Activated T-cell treated with anti-CD3 and anti-CD28 coated beads, Interleukin-2, amount 50 U/mL, for 24 hours (primary cell): ENCODE measurements at regions not wholly inside any gene's neighbourhood (a gene's known extent, or its start where the extent isn't known, plus 50 kb on each side); places are given as distances from the start of the nearest gene placed in this dataset.
"Not testable (repeated sequence)": the region's sequence is repeated elsewhere in the genome, so short reads cannot be mapped to it uniquely, and the experiment has no call there.

Source experiments
- DNase-seq: peaks from one replicate; pipeline ENCODE4 v3.0.0-alpha.2; 2020
- H3K27ac Mint-ChIP-seq: 2 replicates; pipeline ENCODE4 v1.8.0; 2020; ENCODE audit warnings: mild to moderate bottlenecking, mixed read lengths
- H3K27me3 Mint-ChIP-seq: 2 replicates; pipeline ENCODE4 v1.8.0; 2020; ENCODE audit warnings: mixed read lengths
- H3K36me3 Mint-ChIP-seq: 2 replicates; pipeline ENCODE4 v1.8.0; 2020; ENCODE audit warnings: low read depth, mixed read lengths
- H3K4me1 Mint-ChIP-seq: 2 replicates; pipeline ENCODE4 v1.8.0; 2020; ENCODE audit warnings: low read depth, mixed read lengths
- H3K4me3 Mint-ChIP-seq: 2 replicates; pipeline ENCODE4 v1.8.0; 2020; ENCODE audit warnings: mild to moderate bottlenecking, moderate library complexity, mixed read lengths
- H3K9me3 Mint-ChIP-seq: 2 replicates; pipeline ENCODE4 v1.8.0; 2020; ENCODE audit warnings: mixed read lengths

DNA sequence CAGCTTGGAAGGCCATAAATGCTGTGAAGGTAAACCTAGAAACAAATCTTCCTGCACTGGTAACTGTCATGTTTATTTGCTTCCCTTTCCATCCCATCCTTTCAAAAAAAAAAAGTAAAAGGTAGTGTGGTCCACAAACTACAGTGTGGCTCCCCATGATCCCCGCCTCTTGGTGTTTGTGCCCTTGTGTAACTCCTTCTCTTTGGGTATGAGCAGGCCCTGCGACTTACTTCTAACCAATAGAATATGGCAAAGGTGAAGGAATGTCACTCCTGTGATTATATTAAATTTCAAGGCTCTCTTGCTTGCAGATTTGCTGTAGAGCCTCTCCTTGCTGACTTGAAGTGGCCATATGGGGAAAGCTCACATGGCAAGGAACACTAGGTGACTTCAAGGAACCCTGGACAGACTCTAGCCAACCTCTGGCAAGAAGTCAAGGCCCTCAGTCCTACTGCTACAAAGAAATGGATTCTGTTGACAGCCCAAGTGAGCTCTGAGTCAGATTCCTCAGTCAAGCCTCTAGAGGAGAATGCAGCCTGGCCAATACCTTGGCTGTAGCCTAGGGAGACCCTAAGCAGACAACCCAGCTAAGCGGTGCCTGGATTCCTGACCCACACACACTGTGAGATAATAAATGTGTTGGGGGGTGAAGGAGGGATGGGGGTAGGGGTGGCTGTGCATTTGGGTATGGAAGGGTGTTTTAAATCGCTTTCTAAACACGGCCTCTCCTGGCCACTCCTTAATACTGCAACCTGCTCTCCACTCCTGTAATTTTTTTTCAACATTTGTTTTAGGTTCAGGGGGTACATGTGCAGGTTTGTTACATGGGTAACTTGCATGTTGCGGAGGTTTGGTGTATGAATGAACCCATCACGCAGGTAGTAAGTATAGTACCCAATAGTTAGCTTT is 115.0 kb upstream of the NBPF9 start:
- not testable (repeated sequence) for H3K4me3 Mint-ChIP-seq, DNase-seq, H3K27me3 Mint-ChIP-seq, H3K36me3 Mint-ChIP-seq, H3K4me1 Mint-ChIP-seq, H3K9me3 Mint-ChIP-seq, H3K27ac Mint-ChIP-seq

DNA sequence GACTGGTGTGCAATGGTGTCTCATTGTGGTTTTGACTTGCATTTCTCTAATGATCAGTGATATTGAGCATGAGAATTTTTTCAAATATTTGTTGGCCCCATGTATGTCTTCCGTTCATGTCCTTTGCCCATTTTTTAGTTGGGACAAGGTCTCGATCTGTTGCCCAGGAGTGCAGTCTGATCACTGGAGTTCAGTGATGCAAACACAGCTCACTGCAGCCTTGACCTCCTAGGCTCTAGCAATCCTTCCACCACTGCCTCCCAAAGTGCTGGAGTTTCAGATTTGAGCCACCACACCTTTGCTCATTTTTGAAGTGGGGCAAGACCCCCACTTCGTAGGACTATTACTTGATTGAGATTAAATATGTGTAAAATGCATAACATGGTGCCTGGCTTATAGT is 116.2 kb upstream of the NBPF9 start:
- not testable (repeated sequence) for H3K4me3 Mint-ChIP-seq, H3K9me3 Mint-ChIP-seq, H3K36me3 Mint-ChIP-seq, H3K4me1 Mint-ChIP-seq, H3K27ac Mint-ChIP-seq, H3K27me3 Mint-ChIP-seq, DNase-seq

DNA sequence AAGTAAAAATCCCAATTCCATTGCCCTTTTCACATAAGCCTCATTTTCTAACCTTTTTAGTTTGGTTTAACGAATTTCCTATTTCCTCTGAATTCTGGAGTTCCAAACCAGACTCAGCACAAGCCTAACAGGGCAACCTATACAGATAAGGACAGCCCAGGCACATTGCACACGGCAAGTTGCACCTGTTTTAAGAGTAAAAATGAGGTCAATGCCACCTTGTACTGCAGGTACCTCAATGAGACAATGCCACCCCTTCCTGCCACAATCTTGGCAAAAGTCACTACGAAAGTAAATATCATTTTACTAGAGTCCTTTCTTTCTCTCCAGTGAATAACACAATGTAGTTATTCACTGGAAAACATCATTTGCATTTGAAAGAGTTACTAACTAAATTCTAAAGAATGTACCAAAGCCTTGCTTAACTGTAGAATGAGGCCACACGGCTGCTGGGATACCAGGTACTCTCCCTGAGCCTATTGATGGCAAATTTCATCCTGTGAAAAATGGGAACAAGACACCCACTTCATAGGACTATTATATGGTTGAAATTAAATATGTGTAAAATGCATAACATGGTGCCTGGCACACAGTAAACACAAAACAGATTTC is 117.2 kb upstream of the NBPF9 start:
- not testable (repeated sequence) for H3K27ac Mint-ChIP-seq, H3K9me3 Mint-ChIP-seq, H3K4me3 Mint-ChIP-seq, H3K36me3 Mint-ChIP-seq, DNase-seq, H3K27me3 Mint-ChIP-seq, H3K4me1 Mint-ChIP-seq

DNA sequence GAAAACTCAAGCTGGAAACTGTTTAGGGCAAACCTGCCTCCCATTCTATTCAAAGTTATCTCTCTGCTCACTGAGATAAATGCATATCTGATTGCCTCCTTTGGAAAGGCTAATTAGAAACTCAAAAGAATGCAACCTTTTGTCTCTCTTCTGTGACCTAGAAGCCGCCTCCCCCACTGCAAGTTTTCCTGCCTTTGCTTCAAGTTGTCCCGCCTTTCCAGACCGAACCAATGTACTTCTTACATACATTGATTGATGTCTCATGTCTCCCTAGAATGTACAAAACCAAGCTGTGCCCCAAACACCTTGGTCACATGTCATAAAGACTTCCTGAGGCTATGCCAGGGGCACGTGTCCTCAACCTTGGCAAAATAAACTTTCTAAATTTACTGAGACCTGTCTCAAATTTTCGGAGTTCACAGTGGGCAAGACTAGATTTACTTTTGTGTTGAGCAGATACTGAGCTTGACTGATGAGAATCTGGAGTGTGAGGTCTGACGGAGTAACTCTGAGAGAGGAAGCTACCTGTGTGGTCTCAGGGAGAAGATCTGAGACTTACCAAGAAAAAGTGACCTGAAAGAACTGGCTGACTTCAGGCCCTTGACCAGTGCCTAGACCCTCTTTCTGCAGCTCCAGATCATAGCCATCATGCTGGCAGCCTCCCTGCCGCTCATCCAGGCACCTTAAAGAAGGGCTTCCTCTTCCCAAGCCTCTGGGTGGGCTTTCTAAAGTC is 124.7 kb upstream of the NBPF9 start:
- not testable (repeated sequence) for H3K27me3 Mint-ChIP-seq, H3K4me1 Mint-ChIP-seq, H3K36me3 Mint-ChIP-seq, H3K27ac Mint-ChIP-seq, DNase-seq, H3K4me3 Mint-ChIP-seq, H3K9me3 Mint-ChIP-seq

DNA sequence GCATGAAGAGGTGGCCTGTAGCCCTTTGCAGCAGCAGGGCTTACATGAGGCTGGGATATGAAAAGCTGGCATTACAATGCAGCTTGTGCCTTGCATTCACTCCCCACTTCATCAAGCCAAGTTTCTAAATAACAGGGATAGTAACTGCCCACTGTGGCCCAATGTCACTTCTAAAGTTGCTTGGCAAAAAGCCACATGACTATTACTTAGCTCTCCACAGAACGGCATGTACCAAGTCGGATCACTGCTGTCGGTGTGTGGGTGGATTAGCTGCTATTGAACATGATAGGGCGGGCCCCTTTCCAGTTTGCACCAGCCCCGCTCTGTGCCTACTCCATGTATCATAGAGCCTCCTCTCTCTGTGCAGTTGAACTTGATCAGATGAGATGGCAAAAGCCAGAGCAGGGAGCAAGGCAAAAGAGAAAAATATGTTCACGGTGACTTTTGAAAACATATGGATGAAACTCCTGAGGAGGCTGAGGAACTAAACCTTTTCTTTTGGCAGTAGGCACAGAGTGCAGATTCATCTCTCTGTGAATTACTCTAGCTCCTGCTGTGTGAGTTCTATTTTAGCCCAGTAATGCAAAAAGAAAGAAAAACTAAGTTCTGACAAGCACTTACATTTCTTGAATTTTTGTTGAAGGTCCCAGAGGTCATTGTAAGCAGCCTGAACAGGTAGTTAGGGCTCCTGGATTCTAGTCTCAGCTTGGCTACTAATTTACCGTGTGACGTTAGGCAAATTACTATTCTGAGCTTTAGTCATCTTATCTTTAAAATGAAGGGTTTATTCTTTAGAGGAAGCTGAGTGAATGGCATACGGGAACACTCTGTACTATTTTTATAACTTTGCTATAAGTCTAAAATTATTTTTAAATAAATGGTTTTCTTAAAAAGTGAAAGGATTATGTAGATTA is 125.6 kb upstream of the NBPF9 start:
- not testable (repeated sequence) for H3K4me1 Mint-ChIP-seq, H3K9me3 Mint-ChIP-seq, H3K36me3 Mint-ChIP-seq, DNase-seq, H3K27me3 Mint-ChIP-seq, H3K27ac Mint-ChIP-seq, H3K4me3 Mint-ChIP-seq

DNA sequence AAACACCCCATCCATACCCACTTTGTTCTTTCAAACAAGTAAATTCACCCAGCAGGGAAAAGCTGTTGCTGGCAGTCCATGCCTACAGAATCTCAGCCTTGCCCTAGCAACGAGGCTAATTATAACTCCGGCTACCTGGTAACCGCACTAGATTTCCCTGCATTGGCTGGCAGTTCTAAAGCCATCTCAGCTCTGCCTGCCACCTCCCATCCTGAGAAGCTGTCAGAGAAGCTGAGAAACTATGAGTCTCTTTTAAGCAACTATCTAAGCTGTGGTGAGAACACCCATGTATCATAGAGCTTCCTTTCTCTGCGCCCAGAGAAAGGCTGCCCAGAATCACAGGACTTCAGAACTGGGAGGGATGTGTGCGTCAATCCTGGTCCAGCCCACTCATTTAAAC is 126.5 kb upstream of the NBPF9 start:
- not testable (repeated sequence) for H3K4me1 Mint-ChIP-seq, H3K27me3 Mint-ChIP-seq, H3K4me3 Mint-ChIP-seq, DNase-seq, H3K27ac Mint-ChIP-seq, H3K36me3 Mint-ChIP-seq, H3K9me3 Mint-ChIP-seq

DNA sequence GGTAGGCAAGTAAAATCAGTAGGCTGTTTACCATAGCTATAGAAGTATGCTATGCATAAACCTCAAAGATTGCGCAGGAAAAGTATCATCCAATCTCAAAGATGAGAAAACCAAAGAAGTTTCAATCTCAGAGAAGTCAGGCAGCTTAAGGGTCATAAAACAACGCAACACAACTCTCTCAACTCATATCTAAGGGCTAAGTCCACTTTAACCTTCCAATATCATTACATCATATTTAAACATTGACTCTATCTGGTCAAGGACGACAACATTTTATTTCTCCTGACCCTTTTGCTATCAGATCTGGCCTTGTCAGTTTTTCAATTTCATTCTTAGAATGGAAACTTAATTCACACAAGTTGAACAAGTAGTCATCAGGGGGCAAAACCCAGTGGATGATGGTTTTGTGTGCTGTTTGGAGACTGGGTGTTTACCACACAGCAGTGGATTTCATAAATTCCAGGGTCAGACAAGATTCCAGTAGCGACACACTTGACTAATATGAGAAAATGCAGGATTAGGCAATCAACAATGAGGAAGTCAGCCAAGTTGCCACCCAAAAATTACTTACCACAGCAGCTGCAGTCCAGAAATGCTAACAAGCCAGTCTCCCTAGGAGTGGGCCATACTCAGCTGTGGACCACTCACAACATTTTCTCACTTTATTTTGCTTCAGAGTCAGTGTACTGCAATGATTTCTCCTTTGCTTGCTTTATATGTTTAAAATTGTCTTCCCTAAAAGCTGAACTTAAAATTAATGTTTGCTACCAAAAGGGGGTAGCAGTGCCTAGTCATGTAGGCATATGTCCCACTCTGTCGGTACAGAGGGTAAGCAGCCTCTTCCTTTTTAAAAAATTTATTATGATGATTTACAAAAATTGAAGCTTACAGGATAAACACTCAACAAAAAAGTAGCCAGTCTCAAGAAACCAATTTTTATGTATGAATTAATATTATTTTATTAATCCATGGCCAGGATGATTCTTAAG is 131.9 kb upstream of the NBPF9 start:
- H3K27me3 Mint-ChIP-seq, DNase-seq, H3K36me3 Mint-ChIP-seq, H3K4me1 Mint-ChIP-seq, H3K4me3 Mint-ChIP-seq, H3K27ac Mint-ChIP-seq, H3K9me3 Mint-ChIP-seq: not testable (repeated sequence)

DNA sequence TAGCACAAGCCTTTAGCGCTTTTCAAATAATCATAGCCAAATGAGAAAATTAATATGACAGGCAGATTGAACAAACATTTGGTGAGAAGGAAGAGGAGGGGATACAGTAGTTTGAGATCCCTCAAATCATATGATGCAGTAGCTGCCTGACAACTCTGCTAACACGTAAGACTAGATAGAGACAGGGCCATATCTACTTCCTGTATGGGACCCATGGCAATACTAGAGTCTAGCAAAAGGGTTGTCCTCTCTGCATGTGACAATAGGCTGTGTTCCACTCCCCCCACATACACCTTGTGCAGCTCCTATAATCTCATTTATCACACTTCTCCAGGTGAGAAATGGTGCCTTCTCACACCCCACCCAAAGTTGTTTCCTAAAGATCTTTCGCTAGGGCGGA is 134.2 kb upstream of the NBPF9 start:
- not testable (repeated sequence) for H3K4me1 Mint-ChIP-seq, H3K9me3 Mint-ChIP-seq, H3K36me3 Mint-ChIP-seq, H3K27me3 Mint-ChIP-seq, H3K4me3 Mint-ChIP-seq, DNase-seq, H3K27ac Mint-ChIP-seq

DNA sequence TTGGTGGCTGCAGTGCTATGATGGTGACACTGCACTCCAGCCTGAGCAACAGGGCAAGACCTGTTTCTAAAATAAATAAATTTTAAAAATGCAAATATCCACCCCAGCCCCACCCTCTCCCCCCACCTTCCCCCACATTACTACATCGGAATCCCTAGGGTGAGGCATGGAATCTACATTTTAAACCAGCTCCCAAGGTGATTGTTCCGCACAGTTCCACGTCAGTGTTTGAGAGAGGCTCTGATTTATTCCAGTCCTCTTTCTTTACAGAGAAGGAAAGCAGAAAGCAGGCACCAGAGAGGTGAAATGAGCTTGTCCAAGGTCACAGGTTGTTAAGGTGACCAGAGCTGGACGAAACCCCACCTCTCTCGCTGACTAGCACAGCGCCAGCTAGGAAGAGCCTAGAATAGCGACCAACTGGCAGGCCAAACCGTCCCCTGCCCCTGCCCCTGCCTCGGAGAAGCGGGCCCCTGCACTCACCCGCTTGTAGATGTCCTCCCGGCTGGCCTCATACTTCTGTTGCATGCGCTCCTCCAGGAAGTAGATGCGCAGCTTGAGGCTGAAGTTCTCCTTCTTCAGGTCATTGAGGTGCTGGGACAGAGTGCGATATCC is 136.7 kb upstream of the NBPF9 start:
- H3K27ac Mint-ChIP-seq, H3K4me1 Mint-ChIP-seq, H3K27me3 Mint-ChIP-seq, H3K9me3 Mint-ChIP-seq, H3K4me3 Mint-ChIP-seq, DNase-seq, H3K36me3 Mint-ChIP-seq: not testable (repeated sequence)

DNA sequence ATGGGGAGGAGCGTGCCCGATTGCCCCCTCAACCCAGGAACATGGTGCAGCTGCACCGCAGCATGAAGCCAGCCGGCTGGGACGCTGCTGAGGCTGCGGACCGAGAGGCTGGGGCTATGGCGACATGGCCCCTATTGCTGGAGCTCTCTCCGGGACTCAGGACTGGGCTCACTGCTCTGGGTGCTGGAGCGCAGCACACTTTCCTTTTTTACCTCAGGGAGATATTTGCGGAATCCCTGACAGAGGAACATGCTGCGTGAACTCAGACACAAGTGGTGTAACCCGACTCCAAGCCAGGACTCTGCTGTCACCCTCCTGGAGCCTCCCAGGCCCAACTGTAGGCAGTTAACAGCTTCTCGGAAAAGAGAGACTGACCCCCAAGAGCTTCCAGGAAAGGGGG is 137.2 kb upstream of the NBPF9 start:
- H3K4me1 Mint-ChIP-seq, H3K27ac Mint-ChIP-seq, H3K27me3 Mint-ChIP-seq, H3K9me3 Mint-ChIP-seq, H3K4me3 Mint-ChIP-seq, DNase-seq, H3K36me3 Mint-ChIP-seq: not testable (repeated sequence)

DNA sequence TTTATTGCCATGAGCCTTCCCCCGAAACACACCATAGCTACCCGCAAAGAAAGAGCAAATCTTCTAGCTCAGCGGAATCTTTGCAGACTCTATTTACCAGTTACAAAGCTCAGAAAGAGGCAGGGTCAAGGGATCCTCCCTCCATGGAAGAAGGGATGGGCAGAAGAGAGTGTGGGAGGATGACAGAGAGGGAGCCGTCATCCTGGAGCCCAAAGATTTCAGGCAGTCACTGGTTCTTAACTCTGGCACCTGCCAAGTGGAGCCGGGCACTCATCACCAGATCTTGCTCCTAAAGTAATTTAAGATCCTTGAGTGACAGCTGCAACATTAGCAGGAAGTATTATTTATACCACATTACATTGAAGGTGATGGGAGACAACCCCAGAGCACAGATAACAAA is 137.9 kb upstream of the NBPF9 start:
- H3K36me3 Mint-ChIP-seq, H3K4me1 Mint-ChIP-seq, H3K27me3 Mint-ChIP-seq, H3K27ac Mint-ChIP-seq, DNase-seq, H3K9me3 Mint-ChIP-seq, H3K4me3 Mint-ChIP-seq: not testable (repeated sequence)

DNA sequence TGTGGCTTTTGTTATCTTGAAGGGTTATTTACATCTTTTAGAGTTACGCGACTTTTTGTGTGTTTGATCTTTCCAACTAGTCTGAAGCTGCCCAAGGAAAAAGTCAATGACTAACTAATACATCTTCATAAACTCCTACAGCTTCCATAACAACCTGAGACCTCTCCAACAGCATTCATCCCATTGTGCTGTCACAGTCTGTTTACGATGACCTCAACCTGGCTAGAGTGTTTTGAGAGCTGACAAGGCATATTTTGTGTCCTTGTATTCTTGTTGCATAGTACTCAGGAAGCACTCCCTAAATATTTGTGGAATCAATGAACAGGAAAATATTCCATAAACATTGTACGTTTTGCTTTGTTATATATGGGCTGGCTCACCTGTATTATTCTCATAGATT is 140.2 kb upstream of the NBPF9 start:
- H3K4me1 Mint-ChIP-seq, H3K36me3 Mint-ChIP-seq, H3K27me3 Mint-ChIP-seq, DNase-seq, H3K9me3 Mint-ChIP-seq, H3K27ac Mint-ChIP-seq, H3K4me3 Mint-ChIP-seq: not testable (repeated sequence)

DNA sequence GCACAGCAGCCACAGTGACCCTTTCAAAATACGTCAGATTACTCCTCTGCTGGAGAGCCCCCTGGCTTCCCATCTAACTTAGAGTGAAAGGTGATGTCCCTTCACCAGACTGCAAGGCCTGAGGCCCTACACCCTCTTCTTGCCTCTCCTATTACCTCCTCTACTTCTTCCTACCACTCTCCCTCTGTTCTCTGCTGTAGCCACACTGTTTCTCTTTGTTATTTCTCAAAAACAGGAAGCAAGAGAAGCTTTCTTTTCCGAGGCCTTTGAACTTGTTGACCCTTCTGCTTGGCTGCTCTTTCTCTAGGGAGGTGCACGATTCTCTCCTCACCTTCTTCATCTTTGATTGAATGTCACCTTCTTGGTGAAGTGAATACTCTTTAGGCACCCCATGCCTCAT is 141.3 kb upstream of the NBPF9 start:
- not testable (repeated sequence) for H3K4me1 Mint-ChIP-seq, H3K4me3 Mint-ChIP-seq, H3K27me3 Mint-ChIP-seq, H3K9me3 Mint-ChIP-seq, H3K36me3 Mint-ChIP-seq, DNase-seq, H3K27ac Mint-ChIP-seq
